Subcutaneous abdominal adipose tissue (tissue), 5 donors: ENCODE measurements at regions not wholly inside any gene's neighbourhood (a gene's known extent, or its start where the extent isn't known, plus 50 kb on each side); places are given as distances from the start of the nearest gene placed in this dataset.

Source experiments
- H3K27ac ChIP-seq: one replicate; pipeline ENCODE4 v1.7.0; 2013; ENCODE audit warnings: low read depth, mild to moderate bottlenecking, inconsistent platforms, low read length, moderate library complexity
- H3K27me3 ChIP-seq, 5 donors: one replicate each; pipeline ENCODE4 v1.7.0; 2013; ENCODE audit warnings: low read length in 5 of 5, inconsistent platforms in 1 of 5; ENCODE audit not compliant: control insufficient read depth in 5 of 5, insufficient read depth in 4 of 5
- H3K36me3 ChIP-seq, 5 donors: one replicate each; pipeline ENCODE4 v1.7.0; 2013; ENCODE audit warnings: low read length in 5 of 5; ENCODE audit not compliant: control insufficient read depth in 5 of 5, insufficient read depth in 5 of 5
- H3K4me1 ChIP-seq, 5 donors: one replicate each; pipeline ENCODE4 v1.7.0; 2013; ENCODE audit warnings: low read length in 5 of 5, mild to moderate bottlenecking in 3 of 5, moderate library complexity in 1 of 5; ENCODE audit not compliant: control insufficient read depth in 5 of 5, insufficient read depth in 5 of 5
- H3K4me3 ChIP-seq, 5 donors: one replicate each; pipeline ENCODE4 v1.7.0; 2013; ENCODE audit warnings: low read length in 5 of 5, low read depth in 1 of 5
- H3K9ac ChIP-seq, 5 donors: one replicate each; pipeline ENCODE4 v1.7.0; 2013; ENCODE audit warnings: low read length in 5 of 5, mild to moderate bottlenecking in 4 of 5, moderate library complexity in 3 of 5
- H3K9me3 ChIP-seq, 5 donors: one replicate each; pipeline ENCODE4 v1.7.0; 2013; ENCODE audit warnings: low read length in 5 of 5; ENCODE audit not compliant: control insufficient read depth in 5 of 5
- donor health status: healthy.
- donor health status: healthy.
- donor health status: healthy.
- donor health status: healthy.
- donor health status: healthy.

- H3K36me3 ChIP-seq = no peaks in the 10 kb centered on the region
- no peaks in the 10 kb centered on the region for H3K9me3 ChIP-seq
- no peaks in the 10 kb centered on the region for H3K27me3 ChIP-seq
- no peaks in the 10 kb centered on the region for H3K4me1 ChIP-seq
- H3K4me3 ChIP-seq = no peak overlapping the region
- H3K27ac ChIP-seq = no peak overlapping the region
- H3K9ac ChIP-seq = no peak overlapping the region
These were observed 181.1 kb downstream of the BTG1 start for GRCh38 chr12:91964501-91964900.

GRCh38 chr12:91959220-91959619, 186.4 kb downstream of the BTG1 start:
- H3K36me3 ChIP-seq = no peaks in the 10 kb centered on the region
- no peaks in the 10 kb centered on the region for H3K9me3 ChIP-seq
- no peaks in the 10 kb centered on the region for H3K27me3 ChIP-seq
- no peak overlapping the region for H3K27ac ChIP-seq
- no peak overlapping the region for H3K9ac ChIP-seq
- H3K4me3 ChIP-seq = no peak overlapping the region
- H3K4me1 ChIP-seq = no peaks in the 10 kb centered on the region

- Histone ChIP-seq H3K27me3 (no peaks in the 10 kb centered on the region), H3K36me3 (no peaks in the 10 kb centered on the region), H3K9me3 (no peaks in the 10 kb centered on the region), H3K4me1 (no peaks in the 10 kb centered on the region), H3K27ac (no peak overlapping the region), H3K9ac (no peak overlapping the region), H3K4me3 (no peak overlapping the region)
These were observed 186.8 kb downstream of the BTG1 start for GRCh38 chr12:91958816-91959215.

GRCh38 chr12:91954747-91955146, 190.9 kb downstream of the BTG1 start:
- H3K36me3 ChIP-seq = no peaks in the 10 kb centered on the region
- H3K27me3 ChIP-seq = no peaks in the 10 kb centered on the region
- H3K9ac ChIP-seq = no peak overlapping the region
- no peaks in the 10 kb centered on the region for H3K9me3 ChIP-seq
- H3K4me1 ChIP-seq = peaks cover 0 to 10% (median 0%) of the 10 kb centered on the region in 5 donors
- no peak overlapping the region for H3K4me3 ChIP-seq
- no peak overlapping the region for H3K27ac ChIP-seq

GRCh38 chr12:91954326-91954725, 191.3 kb downstream of the BTG1 start:
- no peak overlapping the region for H3K27ac ChIP-seq
- no peaks in the 10 kb centered on the region for H3K27me3 ChIP-seq
- H3K9me3 ChIP-seq = no peaks in the 10 kb centered on the region
- H3K4me1 ChIP-seq = peaks cover 0 to 10% (median 0%) of the 10 kb centered on the region in 5 donors
- no peaks in the 10 kb centered on the region for H3K36me3 ChIP-seq
- no peak overlapping the region for H3K4me3 ChIP-seq
- no peak overlapping the region for H3K9ac ChIP-seq

GRCh38 chr12:91952916-91953315, 192.7 kb downstream of the BTG1 start:
- no peak overlapping the region for H3K9ac ChIP-seq
- H3K9me3 ChIP-seq = no peaks in the 10 kb centered on the region
- no peaks in the 10 kb centered on the region for H3K36me3 ChIP-seq
- H3K27me3 ChIP-seq = no peaks in the 10 kb centered on the region
- peaks cover 0 to 10% (median 0%) of the 10 kb centered on the region in 5 donors for H3K4me1 ChIP-seq
- no peak overlapping the region for H3K4me3 ChIP-seq
- no peak overlapping the region for H3K27ac ChIP-seq

GRCh38 chr12:91951571-91951970, 194.1 kb downstream of the BTG1 start:
- no peak overlapping the region for H3K9ac ChIP-seq
- no peak overlapping the region for H3K27ac ChIP-seq
- H3K36me3 ChIP-seq = no peaks in the 10 kb centered on the region
- peaks cover 0 to 10% (median 0%) of the 10 kb centered on the region in 5 donors for H3K4me1 ChIP-seq
- H3K27me3 ChIP-seq = no peaks in the 10 kb centered on the region
- no peaks in the 10 kb centered on the region for H3K9me3 ChIP-seq
- H3K4me3 ChIP-seq = no peak overlapping the region

- no peaks in the 10 kb centered on the region for H3K27me3 ChIP-seq
- no peak overlapping the region for H3K4me3 ChIP-seq
- H3K4me1 ChIP-seq = peaks cover 0 to 7% (median 0%) of the 10 kb centered on the region in 5 donors
- H3K9ac ChIP-seq = no peak overlapping the region
- no peak overlapping the region for H3K27ac ChIP-seq
- H3K9me3 ChIP-seq = no peaks in the 10 kb centered on the region
- no peaks in the 10 kb centered on the region for H3K36me3 ChIP-seq
These were observed 197.1 kb downstream of the BTG1 start for GRCh38 chr12:91948504-91948903.

- H3K36me3 ChIP-seq = no peaks in the 10 kb centered on the region
- H3K4me1 ChIP-seq = no peaks in the 10 kb centered on the region
- no peak overlapping the region for H3K9ac ChIP-seq
- no peaks in the 10 kb centered on the region for H3K27me3 ChIP-seq
- H3K4me3 ChIP-seq = no peak overlapping the region
- no peak overlapping the region for H3K27ac ChIP-seq
- no peaks in the 10 kb centered on the region for H3K9me3 ChIP-seq
These were observed 198.2 kb downstream of the BTG1 start for GRCh38 chr12:91947459-91947858.

GRCh38 chr12:91944637-91945036, 201.0 kb downstream of the BTG1 start:
- H3K27ac ChIP-seq = no peak overlapping the region
- no peaks in the 10 kb centered on the region for H3K27me3 ChIP-seq
- H3K4me3 ChIP-seq = no peak overlapping the region
- H3K9ac ChIP-seq = no peak overlapping the region
- no peaks in the 10 kb centered on the region for H3K4me1 ChIP-seq
- H3K36me3 ChIP-seq = no peaks in the 10 kb centered on the region
- H3K9me3 ChIP-seq = no peaks in the 10 kb centered on the region
